OCI-LY7 (cell line): ENCODE measurements at regions not wholly inside any gene's neighbourhood (a gene's known extent, or its start where the extent isn't known, plus 50 kb on each side); places are given as distances from the start of the nearest gene placed in this dataset.

Experiments used
- BruUV-seq: library from RNA; stranded (reverse); fragments of 400-500 nt; replicated peaks from 2 replicates; lab custom pipeline; 2021; lab: Mats Ljungman, UMichigan
- CTCF ChIA-PET: fragments of 300-600 bp; sonication (Branson Sonifier 250); formaldehyde crosslinking; loops from one replicate; lab custom pipeline; 2022; ENCODE audit warnings: antibody characterized with exemption; ENCODE audit not compliant: unreplicated experiment; lab: Charles Lee
- POLR2A ChIA-PET: fragments of 300-600 bp; sonication (Branson Sonifier 250); formaldehyde crosslinking; loops from one replicate; lab custom pipeline; 2022; ENCODE audit warnings: antibody characterized with exemption; lab: Charles Lee
- DNase-seq: peaks from one replicate; pipeline ENCODE4 v3.0.0-alpha.2; 2015; ENCODE audit warnings: low spot score
- H2AFZ ChIP-seq: fragments of 200-600 bp; sonication (generic), shearing (Covaris generic); 2 replicates; pipeline ENCODE4 v1.6.1; 2014; ENCODE audit warnings: mild to moderate bottlenecking, antibody characterized with exemption, low read length, moderate library complexity
- H3K27ac ChIP-seq: fragments of 200-600 bp; sonication (generic); 2 replicates; pipeline ENCODE4 v1.5.1; 2014; ENCODE audit warnings: mixed run types, low read depth, mild to moderate bottlenecking, moderate library complexity, low read length, inconsistent platforms; ENCODE audit not compliant: poor library complexity, severe bottlenecking
- H3K36me3 ChIP-seq: fragments of 200-600 bp; sonication (generic); 2 replicates; pipeline ENCODE4 v1.6.1; 2014; ENCODE audit warnings: mild to moderate bottlenecking, antibody characterized with exemption, low read length, moderate library complexity, mixed read lengths; ENCODE audit not compliant: insufficient read depth
- H3K4me1 ChIP-seq: fragments of 200-600 bp; sonication (generic); 2 replicates; pipeline ENCODE4 v1.5.1; 2014; ENCODE audit warnings: mild to moderate bottlenecking, low read length; ENCODE audit not compliant: insufficient read depth, poor library complexity, severe bottlenecking
- H3K4me2 ChIP-seq: fragments of 200-600 bp; sonication (generic); 2 replicates; pipeline ENCODE4 v1.6.1; 2014; ENCODE audit warnings: mild to moderate bottlenecking, low read length
- H3K4me3 ChIP-seq: fragments of 200-600 bp; sonication (generic); 2 replicates; pipeline ENCODE4 v1.5.1; 2014; ENCODE audit warnings: mild to moderate bottlenecking, low read depth, low read length; ENCODE audit not compliant: poor library complexity, severe bottlenecking
- H3K79me2 ChIP-seq: fragments of 200-600 bp; sonication (generic); 2 replicates; pipeline ENCODE4 v1.6.1; 2016; ENCODE audit warnings: low read depth, mild to moderate bottlenecking, low read length, moderate library complexity, mixed read lengths; ENCODE audit not compliant: insufficient read depth
- H3K9me2 ChIP-seq: fragments of 200-600 bp; sonication (generic); 2 replicates; pipeline ENCODE4 v1.6.1; 2016; ENCODE audit warnings: mild to moderate bottlenecking, low read length, mixed read lengths; ENCODE audit not compliant: insufficient read depth
- H3K9me3 ChIP-seq: fragments of 200-600 bp; sonication (generic); 2 replicates; pipeline ENCODE4 v1.6.1; 2014; ENCODE audit warnings: mild to moderate bottlenecking, mixed run types, low read length, mixed read lengths
- H4K20me1 ChIP-seq: fragments of 200-600 bp; sonication (generic); 2 replicates; pipeline ENCODE4 v1.6.1; 2014; ENCODE audit warnings: mild to moderate bottlenecking, antibody characterized with exemption, low read length, moderate library complexity, mixed read lengths; ENCODE audit not compliant: insufficient read depth
- CTCF ChIP-seq: fragments of 200-600 bp; sonication (generic); conservative IDR thresholded peaks from 2 replicates; pipeline ENCODE4 v1.5.1; 2014; ENCODE audit warnings: mild to moderate bottlenecking, antibody characterized with exemption, low read length, moderate library complexity, mixed read lengths
- EZH2phosphoT487 ChIP-seq: fragments of 200-600 bp; sonication (generic); IDR thresholded peaks from 2 replicates; pipeline ENCODE4 v1.6.1; 2018; ENCODE audit warnings: low read depth, borderline replicate concordance, mild to moderate bottlenecking, mixed run types, antibody characterized with exemption, low read length, moderate library complexity, mixed read lengths
- intact Hi-C: fragments of 100-400 bp; cut with micrococcal nuclease; formaldehyde crosslinking; loops from one replicate; pipeline ENCODE4 v1.10.0; 2022; ENCODE audit not compliant: unreplicated experiment

GRCh38 chr5:2013301-2014057 lies 130.8 kb upstream of the IRX4 start:
- TF ChIP-seq EZH2phosphoT487 (no peak), CTCF (no peak)
- Histone ChIP-seq H4K20me1 (no peaks in the 10 kb centered on the region), H3K4me2 (no peak overlapping the region), H3K36me3 (no peaks in the 10 kb centered on the region), H3K4me3 (no peak overlapping the region), H2AFZ (no peak overlapping the region), H3K9me2 (no peaks in the 10 kb centered on the region), H3K9me3 (no peaks in the 10 kb centered on the region), H3K79me2 (no peaks in the 10 kb centered on the region), H3K27ac (no peak overlapping the region), H3K4me1 (no peaks in the 10 kb centered on the region)
- intact Hi-C loops = no loop called here
- BruUV-seq = no TSS peak
- ChIA-PET CTCF (no interaction called here), POLR2A (interaction anchor here (0.6 kb wide), 1 partner anchor 21 kb away, joined by 6 read pairs; no protein-coding TSS in a partner anchor)
- no peak for DNase-seq

DNA sequence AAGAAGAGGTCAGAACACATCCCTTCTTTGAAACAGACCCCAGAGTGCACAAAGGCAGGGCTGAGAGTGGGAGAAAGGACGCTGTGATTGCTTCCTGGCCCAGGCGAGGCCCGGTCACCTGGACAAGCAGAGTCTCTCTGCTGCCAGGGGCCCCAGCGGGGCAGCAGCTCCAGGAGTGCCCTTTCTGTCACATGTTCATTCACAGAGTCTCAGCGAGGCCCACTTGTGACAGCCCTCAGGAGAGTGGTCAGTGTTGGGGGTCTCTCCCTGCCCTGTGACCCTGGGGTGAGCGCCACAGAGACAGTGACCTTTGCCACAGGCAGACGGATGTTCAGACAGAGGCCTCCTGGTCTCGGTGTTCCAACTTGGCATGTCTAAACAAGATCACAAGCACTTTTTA lies 130.2 kb upstream of the IRX4 start:
- no peak for TF ChIP-seq EZH2phosphoT487
- CTCF ChIA-PET = no interaction called here
- intact Hi-C loops = no loop called here

DNA sequence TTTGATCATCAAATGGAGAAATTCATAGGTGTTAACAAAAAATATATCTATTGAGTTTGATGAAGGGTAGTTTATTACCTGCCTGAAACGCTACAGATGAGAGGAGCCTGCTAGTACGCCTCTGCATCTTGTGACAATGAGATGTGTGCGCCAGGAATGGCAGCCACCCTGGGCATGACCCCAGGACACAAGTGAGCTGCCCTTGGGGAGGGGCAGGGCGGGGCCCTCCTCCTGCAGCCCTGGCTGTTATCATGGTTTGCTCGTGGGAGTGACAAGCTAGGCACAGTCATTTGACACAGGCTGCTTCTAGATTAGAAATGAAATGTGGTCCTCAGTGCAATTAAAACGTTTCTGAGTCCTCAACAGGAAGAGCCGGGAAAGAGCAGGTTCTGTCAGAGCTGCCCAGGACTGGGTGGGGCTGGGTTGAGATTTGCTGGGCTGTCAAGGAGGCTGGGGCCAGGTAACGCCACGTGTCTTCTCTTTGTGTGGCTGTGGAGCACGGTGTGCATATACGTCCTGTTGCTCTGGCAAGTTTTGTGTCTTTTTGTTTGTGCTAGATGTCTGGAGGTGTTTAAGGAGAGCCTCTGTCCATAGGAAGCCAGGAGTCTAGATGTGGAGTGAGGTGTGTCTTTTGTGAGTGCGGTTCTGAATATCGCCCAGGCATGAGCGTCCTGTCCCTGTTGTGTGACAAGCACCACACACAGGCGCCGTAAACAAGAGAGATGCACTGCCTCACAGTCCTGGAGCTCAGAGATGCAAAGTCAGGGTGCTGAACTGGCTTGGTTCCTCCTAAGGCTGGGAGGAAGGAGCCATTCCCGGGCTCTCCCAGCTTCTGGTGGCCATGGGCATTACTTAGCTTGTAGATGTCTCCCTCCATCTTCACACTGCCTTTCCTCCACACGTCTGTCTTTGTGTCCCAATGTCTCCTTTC lies 129.0 kb upstream of the IRX4 start:
- no peak for DNase-seq
- Histone ChIP-seq H3K36me3 (no peaks in the 10 kb centered on the region), H3K4me2 (no peak overlapping the region), H3K9me3 (no peaks in the 10 kb centered on the region), H2AFZ (no peak overlapping the region), H3K27ac (no peak overlapping the region), H3K4me3 (no peak overlapping the region), H4K20me1 (no peaks in the 10 kb centered on the region), H3K79me2 (no peaks in the 10 kb centered on the region), H3K9me2 (no peaks in the 10 kb centered on the region), H3K4me1 (no peaks in the 10 kb centered on the region)
- intact Hi-C loops = no loop called here
- ChIA-PET POLR2A (interaction anchor here (0.6 kb wide), 1 partner anchor 139 kb away, joined by 3 read pairs; no protein-coding TSS in a partner anchor), CTCF (no interaction called here)
- TF ChIP-seq EZH2phosphoT487 (no peak), CTCF (no peak)
- BruUV-seq = no TSS peak

More for the DNA sequence above, 130.2 kb upstream of the IRX4 start:
- no peak overlapping the region for H3K4me3 ChIP-seq
- H3K27ac ChIP-seq = no peak overlapping the region
- BruUV-seq = no TSS peak
- POLR2A ChIA-PET = no interaction called here
- no peaks in the 10 kb centered on the region for H3K9me2 ChIP-seq
- no peak overlapping the region for H3K4me2 ChIP-seq
- H2AFZ ChIP-seq = no peak overlapping the region
- no peaks in the 10 kb centered on the region for H3K36me3 ChIP-seq
- DNase-seq = no peak
- H3K4me1 ChIP-seq = no peaks in the 10 kb centered on the region
- H3K79me2 ChIP-seq = no peaks in the 10 kb centered on the region
- H4K20me1 ChIP-seq = no peaks in the 10 kb centered on the region
- H3K9me3 ChIP-seq = no peaks in the 10 kb centered on the region
